ENCODE measurements at regions not wholly inside any gene's neighbourhood (a gene's known extent, or its start where the extent isn't known, plus 50 kb on each side); places are given as distances from the start of the nearest gene placed in this dataset.

GRCh38 chr1:163706915-163707314 is 385.2 kb downstream of the NUF2 start:
- TF ChIP-seq CREB1 (IDR thresholded peaks at IDR 0.05; ENCODE audit: low read depth) = no peak
- no peak for TF ChIP-seq NFIC (IDR thresholded peaks at IDR 0.05)
- no peak for TF ChIP-seq RAD21 (IDR thresholded peaks at IDR 0.05; ENCODE audit: low read depth)
- TF ChIP-seq REST (IDR thresholded peaks at IDR 0.05; ENCODE audit: low read depth) = no peak
- no peak for TF ChIP-seq TAF1 (IDR thresholded peaks at IDR 0.05; ENCODE audit: low read depth)
- TF ChIP-seq EP300 (IDR thresholded peaks at IDR 0.05; ENCODE audit: borderline replicate concordance) = no peak
- no peak for TF ChIP-seq USF1 (IDR thresholded peaks at IDR 0.05)
- TF ChIP-seq YY1 (IDR thresholded peaks at IDR 0.05; ENCODE audit: low read depth) = no peak
- no peak for TF ChIP-seq CEBPB (IDR thresholded peaks at IDR 0.05)
- TF ChIP-seq MAX (IDR thresholded peaks at IDR 0.05) = no peak
